ENCODE measurements at regions not wholly inside any gene's neighbourhood (a gene's known extent, or its start where the extent isn't known, plus 50 kb on each side); places are given as distances from the start of the nearest gene placed in this dataset.

- FAIRE-seq: no peak
- no peak for DNase-seq (ENCODE audit: insufficient read length, low spot score)
- TF ChIP-seq POLR2A (IDR thresholded peaks at IDR 0.05; ENCODE audit: low read depth, low read length): no peak
Observed at GRCh38 chr9:7402334-7403027, 397.1 kb downstream of the DMAC1 start.

GRCh38 chr9:7401116-7401515, 398.5 kb downstream of the DMAC1 start:
- DNase-seq (ENCODE audit: insufficient read length, low spot score) (no peak), FAIRE-seq (no peak)
- TF ChIP-seq POLR2A (IDR thresholded peaks at IDR 0.05; ENCODE audit: low read depth, low read length): no peak

GRCh38 chr9:7394002-7394774, 405.4 kb downstream of the DMAC1 start:
- no peak for TF ChIP-seq POLR2A (IDR thresholded peaks at IDR 0.05; ENCODE audit: low read depth, low read length)
- no peak for DNase-seq (ENCODE audit: insufficient read length, low spot score)
- FAIRE-seq: no peak

GRCh38 chr9:7392148-7392547, 407.4 kb downstream of the DMAC1 start:
- TF ChIP-seq POLR2A (IDR thresholded peaks at IDR 0.05; ENCODE audit: low read depth, low read length): no peak
- FAIRE-seq (no peak), DNase-seq (ENCODE audit: insufficient read length, low spot score) (no peak)

GRCh38 chr9:7388755-7389154, 410.8 kb downstream of the DMAC1 start:
- TF ChIP-seq POLR2A (IDR thresholded peaks at IDR 0.05; ENCODE audit: low read depth, low read length): no peak
- DNase-seq (ENCODE audit: insufficient read length, low spot score): no peak
- no peak for FAIRE-seq

GRCh38 chr9:7387840-7388239, 411.7 kb downstream of the DMAC1 start:
- FAIRE-seq: no peak
- TF ChIP-seq POLR2A (IDR thresholded peaks at IDR 0.05; ENCODE audit: low read depth, low read length): no peak
- DNase-seq (ENCODE audit: insufficient read length, low spot score): no peak

GRCh38 chr9:7382304-7382703, 417.3 kb downstream of the DMAC1 start:
- no peak for TF ChIP-seq POLR2A (IDR thresholded peaks at IDR 0.05; ENCODE audit: low read depth, low read length)
- no peak for DNase-seq (ENCODE audit: insufficient read length, low spot score)
- no peak for FAIRE-seq

GRCh38 chr9:7377489-7377888, 422.1 kb downstream of the DMAC1 start:
- DNase-seq (ENCODE audit: insufficient read length, low spot score): no peak
- no peak for TF ChIP-seq POLR2A (IDR thresholded peaks at IDR 0.05; ENCODE audit: low read depth, low read length)
- no peak for FAIRE-seq

GRCh38 chr9:7376833-7377232, 422.7 kb downstream of the DMAC1 start:
- no peak for TF ChIP-seq POLR2A (IDR thresholded peaks at IDR 0.05; ENCODE audit: low read depth, low read length)
- DNase-seq (ENCODE audit: insufficient read length, low spot score) (no peak), FAIRE-seq (no peak)

GRCh38 chr9:7376213-7376612, 423.4 kb downstream of the DMAC1 start:
- TF ChIP-seq POLR2A (IDR thresholded peaks at IDR 0.05; ENCODE audit: low read depth, low read length): no peak
- FAIRE-seq: no peak

GRCh38 chr9:7375013-7375511, 424.5 kb downstream of the DMAC1 start:
- DNase-seq (ENCODE audit: insufficient read length, low spot score): no peak
- no peak for TF ChIP-seq POLR2A (IDR thresholded peaks at IDR 0.05; ENCODE audit: low read depth, low read length)
- no peak for FAIRE-seq

More at GRCh38 chr9:7376213-7376612, 423.4 kb downstream of the DMAC1 start:
- DNase-seq (ENCODE audit: insufficient read length, low spot score): no peak

- DNase-seq (ENCODE audit: insufficient read length, low spot score): no peak
- TF ChIP-seq POLR2A (IDR thresholded peaks at IDR 0.05; ENCODE audit: low read depth, low read length): no peak
- no peak for FAIRE-seq
Observed at GRCh38 chr9:7370988-7371387, 428.6 kb downstream of the DMAC1 start.

- DNase-seq (ENCODE audit: insufficient read length, low spot score) (no peak), FAIRE-seq (no peak)
- no peak for TF ChIP-seq POLR2A (IDR thresholded peaks at IDR 0.05; ENCODE audit: low read depth, low read length)
Observed at GRCh38 chr9:7370381-7370780, 429.2 kb downstream of the DMAC1 start.

- TF ChIP-seq POLR2A (IDR thresholded peaks at IDR 0.05; ENCODE audit: low read depth, low read length): no peak
- DNase-seq (ENCODE audit: insufficient read length, low spot score) (no peak), FAIRE-seq (no peak)
Observed at GRCh38 chr9:7369384-7369821, 430.2 kb downstream of the DMAC1 start.
